Caco-2 (cell line): ENCODE measurements at regions not wholly inside any gene's neighbourhood (a gene's known extent, or its start where the extent isn't known, plus 50 kb on each side); places are given as distances from the start of the nearest gene placed in this dataset.

Source experiments
- BruUV-seq: library from RNA; stranded (reverse); fragments of 400-500 nt; replicated peaks from 2 replicates; lab custom pipeline; 2021; lab: Mats Ljungman, UMichigan
- CTCF ChIA-PET: fragments of 300-600 bp; sonication (Branson Sonifier 250); formaldehyde crosslinking; loops from one replicate; lab custom pipeline; 2022; ENCODE audit warnings: antibody characterized with exemption; lab: Charles Lee
- POLR2A ChIA-PET: fragments of 300-600 bp; sonication (Branson Sonifier 250); formaldehyde crosslinking; loops from one replicate; lab custom pipeline; 2022; ENCODE audit warnings: antibody characterized with exemption; lab: Charles Lee
- DNase-seq, 2 experiments: peaks; one replicate each; pipeline versions ENCODE4 v3.0.0 to v3.0.0-alpha.2; 2020 to 2022
- H3K27me3 ChIP-seq: replicated peaks from 2 replicates; pipeline ENCODE4 v1.6.0; 2011; ENCODE audit warnings: low read length; ENCODE audit not compliant: control insufficient read depth, insufficient read depth
- H3K36me3 ChIP-seq: 2 replicates; pipeline ENCODE4 v1.5.1; 2011; ENCODE audit warnings: low read length; ENCODE audit not compliant: control insufficient read depth, insufficient read depth
- H3K4me1 ChIP-seq: fragments of 250-450 bp; sonication (Bioruptor Pico); 2 replicates; pipeline ENCODE4 v1.5.1; 2020; ENCODE audit warnings: mild to moderate bottlenecking
- H3K4me3 ChIP-seq: 2 replicates; pipeline ENCODE4 v1.5.1; 2011; ENCODE audit warnings: low read depth, mild to moderate bottlenecking, control low read depth, low read length
- H3K9me3 ChIP-seq: fragments of 250-450 bp; sonication (Bioruptor Pico); 2 replicates; pipeline ENCODE4 v1.5.1; 2020; ENCODE audit warnings: mild to moderate bottlenecking, moderate library complexity
- H3K27ac Mint-ChIP-seq: one replicate; pipeline ENCODE4 v1.8.0; 2022; ENCODE audit warnings: mixed read lengths; ENCODE audit not compliant: unreplicated experiment
- H3K27me3 Mint-ChIP-seq: one replicate; pipeline ENCODE4 v1.8.0; 2022; ENCODE audit warnings: mixed read lengths; ENCODE audit not compliant: insufficient read depth, unreplicated experiment
- H3K36me3 Mint-ChIP-seq: one replicate; pipeline ENCODE4 v1.8.0; 2022; ENCODE audit warnings: mild to moderate bottlenecking, mixed read lengths; ENCODE audit not compliant: insufficient read depth, unreplicated experiment
- H3K4me1 Mint-ChIP-seq: one replicate; pipeline ENCODE4 v1.8.0; 2022; ENCODE audit warnings: low read depth, mixed read lengths; ENCODE audit not compliant: unreplicated experiment
- H3K4me3 Mint-ChIP-seq: one replicate; pipeline ENCODE4 v1.8.0; 2022; ENCODE audit warnings: mild to moderate bottlenecking, moderate library complexity, mixed read lengths; ENCODE audit not compliant: unreplicated experiment
- H3K9me3 Mint-ChIP-seq: one replicate; pipeline ENCODE4 v1.8.0; 2022; ENCODE audit warnings: mixed read lengths; ENCODE audit not compliant: unreplicated experiment
- intact Hi-C: fragments of 100-400 bp; cut with micrococcal nuclease; formaldehyde crosslinking; loops from one replicate; pipeline ENCODE4 v1.10.0; 2022; ENCODE audit not compliant: unreplicated experiment
- TF ChIP-seq, protein P1 (sequence below), 2 experiments: fragments of 200-600 bp in 1 of 2; IDR thresholded peaks; 1 replicate in 1 of 2; 2 replicates in 1 of 2; pipeline versions ENCODE4 v1.5.1 to v1.8.0; 2011 to 2022; ENCODE audit warnings: antibody characterized with exemption in 1 of 2, control low read depth in 1 of 2, inconsistent platforms in 1 of 2, low read depth in 1 of 2, low read length in 1 of 2, mild to moderate bottlenecking in 1 of 2, moderate library complexity in 1 of 2; ENCODE audit not compliant: insufficient read depth in 1 of 2, severe bottlenecking in 1 of 2, unreplicated experiment in 1 of 2

DNA sequence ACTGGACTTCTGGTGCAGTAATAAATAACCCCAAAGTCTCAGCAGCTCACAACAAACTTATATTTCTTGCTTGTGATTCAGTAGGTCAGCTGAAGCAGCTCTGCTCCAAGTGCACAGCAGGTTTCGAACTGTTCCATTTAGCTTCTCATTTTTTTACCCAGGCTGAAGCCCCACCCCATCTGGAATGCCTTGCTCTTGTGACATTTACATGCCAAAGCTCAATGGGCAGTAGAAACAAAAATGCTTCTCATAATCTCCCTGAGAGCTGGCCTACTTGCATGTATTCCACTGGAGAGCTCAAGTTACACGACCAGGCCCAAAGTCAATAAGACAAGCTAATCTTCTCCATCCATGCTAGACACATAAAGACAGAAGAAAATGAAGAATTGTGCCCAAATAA, 165.2 kb downstream of the HAO1 start:
- Mint-ChIP-seq H3K27ac (no peak overlapping the region), H3K27me3 (no peaks in the 10 kb centered on the region), H3K4me1 (no peaks in the 10 kb centered on the region), H3K4me3 (no peak overlapping the region), H3K9me3 (peaks cover 10% of the 10 kb centered on the region), H3K36me3 (no peaks in the 10 kb centered on the region)
- TF ChIP-seq, protein P1, sequence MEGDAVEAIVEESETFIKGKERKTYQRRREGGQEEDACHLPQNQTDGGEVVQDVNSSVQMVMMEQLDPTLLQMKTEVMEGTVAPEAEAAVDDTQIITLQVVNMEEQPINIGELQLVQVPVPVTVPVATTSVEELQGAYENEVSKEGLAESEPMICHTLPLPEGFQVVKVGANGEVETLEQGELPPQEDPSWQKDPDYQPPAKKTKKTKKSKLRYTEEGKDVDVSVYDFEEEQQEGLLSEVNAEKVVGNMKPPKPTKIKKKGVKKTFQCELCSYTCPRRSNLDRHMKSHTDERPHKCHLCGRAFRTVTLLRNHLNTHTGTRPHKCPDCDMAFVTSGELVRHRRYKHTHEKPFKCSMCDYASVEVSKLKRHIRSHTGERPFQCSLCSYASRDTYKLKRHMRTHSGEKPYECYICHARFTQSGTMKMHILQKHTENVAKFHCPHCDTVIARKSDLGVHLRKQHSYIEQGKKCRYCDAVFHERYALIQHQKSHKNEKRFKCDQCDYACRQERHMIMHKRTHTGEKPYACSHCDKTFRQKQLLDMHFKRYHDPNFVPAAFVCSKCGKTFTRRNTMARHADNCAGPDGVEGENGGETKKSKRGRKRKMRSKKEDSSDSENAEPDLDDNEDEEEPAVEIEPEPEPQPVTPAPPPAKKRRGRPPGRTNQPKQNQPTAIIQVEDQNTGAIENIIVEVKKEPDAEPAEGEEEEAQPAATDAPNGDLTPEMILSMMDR (IDR thresholded peaks at IDR 0.05; ENCODE audit: insufficient read depth in 1 of 2, low read depth in 1 of 2, low read length in 1 of 2, severe bottlenecking in 1 of 2, unreplicated experiment in 1 of 2): no peak
- POLR2A ChIA-PET: no interaction called here
- no peak for DNase-seq
- Histone ChIP-seq H3K4me3 (no peak overlapping the region), H3K36me3 (no peaks in the 10 kb centered on the region), H3K4me1 (no peaks in the 10 kb centered on the region), H3K27me3 (no peaks in the 10 kb centered on the region), H3K9me3 (peaks cover 10% of the 10 kb centered on the region; the same call in 1 of the 2 replicates)
- CTCF ChIA-PET: no interaction called here
- no TSS peak for BruUV-seq
- intact Hi-C loops: no loop called here

DNA sequence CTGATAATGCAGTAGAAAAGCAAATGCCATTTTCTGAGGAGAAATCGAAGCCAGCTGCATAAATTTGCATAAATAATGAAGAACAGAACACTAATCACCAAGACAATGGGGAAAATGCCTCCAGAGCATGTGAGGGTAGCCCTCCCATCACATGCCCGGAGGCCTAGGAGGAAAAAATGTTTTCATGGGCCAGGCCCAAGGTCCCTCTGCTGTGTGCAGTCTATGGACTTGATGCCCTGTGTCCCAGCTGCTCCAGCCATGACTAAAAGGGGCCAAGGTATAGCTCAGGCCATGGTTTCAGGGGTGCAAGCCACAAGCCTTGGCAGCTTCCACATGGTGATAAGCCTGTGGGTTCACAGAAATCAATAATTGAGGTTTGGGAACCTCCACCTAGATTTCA, 164.1 kb downstream of the HAO1 start:
- H3K9me3 Mint-ChIP-seq: peaks cover 10% of the 10 kb centered on the region
- no peaks in the 10 kb centered on the region for H3K27me3 Mint-ChIP-seq
- Histone ChIP-seq H3K9me3 (peaks cover 10% of the 10 kb centered on the region; the same call in 1 of the 2 replicates), H3K27me3 (no peaks in the 10 kb centered on the region), H3K36me3 (no peaks in the 10 kb centered on the region), H3K4me3 (no peak overlapping the region), H3K4me1 (no peaks in the 10 kb centered on the region)
- intact Hi-C loops: no loop called here
- H3K4me1 Mint-ChIP-seq: no peaks in the 10 kb centered on the region
- H3K4me3 Mint-ChIP-seq: no peak overlapping the region
- H3K36me3 Mint-ChIP-seq: no peaks in the 10 kb centered on the region
- no peak overlapping the region for H3K27ac Mint-ChIP-seq
- ChIA-PET POLR2A (no interaction called here), CTCF (no interaction called here)
- TF ChIP-seq, protein P1 (IDR thresholded peaks at IDR 0.05; ENCODE audit: insufficient read depth in 1 of 2, low read depth in 1 of 2, low read length in 1 of 2, severe bottlenecking in 1 of 2, unreplicated experiment in 1 of 2): no peak
- no TSS peak for BruUV-seq
- DNase-seq: no peak

DNA sequence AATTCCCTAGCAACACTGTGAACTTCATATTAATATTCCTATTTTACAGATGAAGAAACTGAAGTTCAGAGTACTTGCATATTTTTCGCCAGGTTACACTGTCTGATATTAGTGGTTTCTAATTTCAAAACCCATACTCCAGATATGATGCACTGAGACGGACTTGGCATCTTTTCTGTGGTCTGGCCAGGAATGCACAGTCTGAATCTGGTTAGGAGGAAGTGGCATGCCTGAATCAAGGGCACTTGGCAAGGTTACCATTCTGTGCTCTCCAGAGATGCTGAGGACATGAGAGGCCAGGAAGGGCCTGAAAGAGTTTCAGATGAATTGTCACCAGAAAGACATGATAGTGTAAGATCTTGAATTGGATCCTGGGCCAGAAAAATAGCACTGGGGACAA, 150.1 kb downstream of the HAO1 start:
- intact Hi-C loops: no loop called here
- Histone ChIP-seq H3K27me3 (no peaks in the 10 kb centered on the region), H3K36me3 (no peaks in the 10 kb centered on the region), H3K4me3 (no peak overlapping the region), H3K9me3 (no peaks in the 10 kb centered on the region), H3K4me1 (no peaks in the 10 kb centered on the region)
- TF ChIP-seq, protein P1 (IDR thresholded peaks at IDR 0.05; ENCODE audit: insufficient read depth in 1 of 2, low read depth in 1 of 2, low read length in 1 of 2, severe bottlenecking in 1 of 2, unreplicated experiment in 1 of 2): no peak
- H3K4me1 Mint-ChIP-seq: no peaks in the 10 kb centered on the region
- DNase-seq: no peak
- BruUV-seq: no TSS peak
- H3K36me3 Mint-ChIP-seq: no peaks in the 10 kb centered on the region
- POLR2A ChIA-PET: no interaction called here
- H3K9me3 Mint-ChIP-seq: no peaks in the 10 kb centered on the region
- CTCF ChIA-PET: no interaction called here
- H3K4me3 Mint-ChIP-seq: no peak overlapping the region
- H3K27ac Mint-ChIP-seq: no peak overlapping the region
- no peaks in the 10 kb centered on the region for H3K27me3 Mint-ChIP-seq
